ENCODE measurements at regions not wholly inside any gene's neighbourhood (a gene's known extent, or its start where the extent isn't known, plus 50 kb on each side); places are given as distances from the start of the nearest gene placed in this dataset.

DNA sequence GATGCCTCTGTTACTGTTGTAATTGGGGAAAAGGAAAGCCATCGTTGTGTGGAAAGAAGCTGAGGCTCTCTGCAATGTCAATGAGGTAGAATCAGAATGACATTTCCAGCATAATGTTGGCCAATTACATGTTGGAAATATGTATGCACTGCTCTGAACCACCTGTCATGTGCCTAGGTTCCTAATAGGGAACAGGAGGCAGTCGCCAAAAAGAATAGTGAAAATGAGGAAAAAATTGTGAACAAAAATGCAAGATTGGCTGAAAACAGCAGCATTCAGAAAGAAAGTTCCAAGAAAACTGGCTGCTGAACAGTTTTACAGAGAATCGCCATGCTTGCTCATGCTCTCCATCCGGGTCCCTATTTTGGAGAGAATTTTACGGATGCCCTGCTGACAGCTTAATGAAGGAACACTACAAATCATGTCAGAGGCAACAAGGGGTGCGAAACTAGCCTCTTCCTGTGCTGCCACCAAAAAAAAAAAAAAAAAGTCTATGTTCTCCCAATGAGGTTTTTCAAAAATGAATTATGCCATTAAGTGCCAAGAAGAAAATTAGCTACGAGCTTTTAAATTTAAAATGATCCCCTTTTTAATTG lies 305.9 kb upstream of the ARRDC4 start:
- TF ChIP-seq EZH2phosphoT487 (IDR thresholded peaks at IDR 0.05; ENCODE audit: insufficient read depth, low read depth) (no peak), EZH2 (IDR thresholded peaks at IDR 0.05; ENCODE audit: insufficient read depth, poor library complexity, severe bottlenecking) (no peak)

Data from GM23248 (cell line).